ENCODE measurements at regions not wholly inside any gene's neighbourhood (a gene's known extent, or its start where the extent isn't known, plus 50 kb on each side); places are given as distances from the start of the nearest gene placed in this dataset.

DNA sequence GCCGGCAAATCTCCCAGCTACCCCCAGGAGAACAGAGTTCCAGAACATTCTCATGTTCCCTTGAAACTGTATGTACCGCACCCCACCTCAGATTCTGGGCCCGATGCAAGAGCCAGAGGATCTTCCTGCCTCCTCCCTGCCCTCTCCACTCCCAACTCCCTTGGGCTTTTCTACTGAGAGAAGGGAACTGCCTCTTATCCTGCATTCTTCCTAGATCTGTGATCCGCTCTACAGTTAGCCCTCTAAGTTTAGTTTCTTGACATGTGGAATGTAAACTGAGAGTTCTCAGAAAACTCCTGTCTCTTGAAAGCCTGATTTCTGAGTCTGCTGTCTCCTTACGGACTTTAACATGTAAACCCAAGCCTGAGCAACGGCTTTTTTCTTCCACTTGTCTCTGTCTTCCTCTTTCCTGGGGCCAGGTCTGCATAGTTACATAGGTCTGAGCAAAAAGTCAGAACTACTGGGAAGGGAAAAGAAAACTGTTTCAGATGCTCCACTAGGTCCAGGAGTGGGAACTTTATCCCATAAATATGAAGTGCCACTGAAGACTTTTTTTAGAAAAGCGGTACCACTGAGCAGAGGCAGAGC lies 86.5 kb upstream of the TNFAIP3 start:
- TF ChIP-seq, protein P1, sequence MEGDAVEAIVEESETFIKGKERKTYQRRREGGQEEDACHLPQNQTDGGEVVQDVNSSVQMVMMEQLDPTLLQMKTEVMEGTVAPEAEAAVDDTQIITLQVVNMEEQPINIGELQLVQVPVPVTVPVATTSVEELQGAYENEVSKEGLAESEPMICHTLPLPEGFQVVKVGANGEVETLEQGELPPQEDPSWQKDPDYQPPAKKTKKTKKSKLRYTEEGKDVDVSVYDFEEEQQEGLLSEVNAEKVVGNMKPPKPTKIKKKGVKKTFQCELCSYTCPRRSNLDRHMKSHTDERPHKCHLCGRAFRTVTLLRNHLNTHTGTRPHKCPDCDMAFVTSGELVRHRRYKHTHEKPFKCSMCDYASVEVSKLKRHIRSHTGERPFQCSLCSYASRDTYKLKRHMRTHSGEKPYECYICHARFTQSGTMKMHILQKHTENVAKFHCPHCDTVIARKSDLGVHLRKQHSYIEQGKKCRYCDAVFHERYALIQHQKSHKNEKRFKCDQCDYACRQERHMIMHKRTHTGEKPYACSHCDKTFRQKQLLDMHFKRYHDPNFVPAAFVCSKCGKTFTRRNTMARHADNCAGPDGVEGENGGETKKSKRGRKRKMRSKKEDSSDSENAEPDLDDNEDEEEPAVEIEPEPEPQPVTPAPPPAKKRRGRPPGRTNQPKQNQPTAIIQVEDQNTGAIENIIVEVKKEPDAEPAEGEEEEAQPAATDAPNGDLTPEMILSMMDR (IDR thresholded peaks at IDR 0.05; ENCODE audit: low read length) = no peak
- TF ChIP-seq EZH2 (IDR thresholded peaks at IDR 0.05; ENCODE audit: borderline replicate concordance, low read length) = no peak

Measured in OCI-LY1 (cell line).